ENCODE measurements at regions not wholly inside any gene's neighbourhood (a gene's known extent, or its start where the extent isn't known, plus 50 kb on each side); places are given as distances from the start of the nearest gene placed in this dataset.

- H4K20me1 ChIP-seq (ENCODE audit: control insufficient read depth, insufficient read depth, low read depth, low read length): no peaks in the 10 kb centered on the region
- H3K36me3 ChIP-seq (ENCODE audit: control insufficient read depth, low read length): no peaks in the 10 kb centered on the region
- no peak overlapping the region for H3K4me2 ChIP-seq (ENCODE audit: low read length)
- H3K9me2 ChIP-seq (replicated peaks; ENCODE audit: control insufficient read depth, low read length): no peaks in the 10 kb centered on the region
- no peak for TF ChIP-seq EZH2phosphoT487 (IDR thresholded peaks at IDR 0.05; ENCODE audit: borderline replicate concordance, low read length)
- TF ChIP-seq CTCF (IDR thresholded peaks at IDR 0.05; ENCODE audit: low read depth, low read length, poor library complexity, severe bottlenecking): no peak
- no peaks in the 10 kb centered on the region; the same call in 1 of the 2 replicates for H3K27me3 ChIP-seq (ENCODE audit: control insufficient read depth, low read length)
- H3F3A ChIP-seq (ENCODE audit: control insufficient read depth, insufficient read depth): no peaks in the 10 kb centered on the region
- no peaks in the 10 kb centered on the region for H3K79me2 ChIP-seq (ENCODE audit: control insufficient read depth, low read length)
- peaks cover 5% of the 10 kb centered on the region; the same call in 1 of the 2 replicates for H3K9me3 ChIP-seq (ENCODE audit: control insufficient read depth, insufficient read depth, low read length)
- H3K27ac ChIP-seq (ENCODE audit: low read depth, low read length): no peak overlapping the region
- no peaks in the 10 kb centered on the region for H3K4me1 ChIP-seq (ENCODE audit: control insufficient read depth, low read length)
- no peak overlapping the region for H3K4me3 ChIP-seq (ENCODE audit: low read length)
Observed at GRCh38 chr7:69414555-69414954, 183.7 kb upstream of the AUTS2 start.

- Histone ChIP-seq H3F3A (ENCODE audit: control insufficient read depth, insufficient read depth) (no peaks in the 10 kb centered on the region), H3K9me3 (ENCODE audit: control insufficient read depth, insufficient read depth, low read length) (peaks cover 5% of the 10 kb centered on the region; the same call in 1 of the 2 replicates), H3K27ac (ENCODE audit: low read depth, low read length) (no peak overlapping the region), H3K4me3 (ENCODE audit: low read length) (no peak overlapping the region), H4K20me1 (ENCODE audit: control insufficient read depth, insufficient read depth, low read depth, low read length) (no peaks in the 10 kb centered on the region), H3K9me2 (replicated peaks; ENCODE audit: control insufficient read depth, low read length) (no peaks in the 10 kb centered on the region), H3K4me1 (ENCODE audit: control insufficient read depth, low read length) (no peaks in the 10 kb centered on the region), H3K36me3 (ENCODE audit: control insufficient read depth, low read length) (no peaks in the 10 kb centered on the region), H3K79me2 (ENCODE audit: control insufficient read depth, low read length) (no peaks in the 10 kb centered on the region), H3K27me3 (ENCODE audit: control insufficient read depth, low read length) (no peaks in the 10 kb centered on the region; the same call in 1 of the 2 replicates), H3K4me2 (ENCODE audit: low read length) (no peak overlapping the region)
- TF ChIP-seq EZH2phosphoT487 (IDR thresholded peaks at IDR 0.05; ENCODE audit: borderline replicate concordance, low read length): no peak
- TF ChIP-seq CTCF (IDR thresholded peaks at IDR 0.05; ENCODE audit: low read depth, low read length, poor library complexity, severe bottlenecking): no peak
Observed at GRCh38 chr7:69418869-69419670, 179.2 kb upstream of the AUTS2 start.

GRCh38 chr7:69419934-69420333, 178.3 kb upstream of the AUTS2 start:
- no peak overlapping the region for H3K4me3 ChIP-seq (ENCODE audit: low read length)
- H3F3A ChIP-seq (ENCODE audit: control insufficient read depth, insufficient read depth): no peaks in the 10 kb centered on the region
- no peaks in the 10 kb centered on the region for H3K9me2 ChIP-seq (replicated peaks; ENCODE audit: control insufficient read depth, low read length)
- no peaks in the 10 kb centered on the region for H3K4me1 ChIP-seq (ENCODE audit: control insufficient read depth, low read length)
- H3K9me3 ChIP-seq (ENCODE audit: control insufficient read depth, insufficient read depth, low read length): no peaks in the 10 kb centered on the region; the same call in 1 of the 2 replicates
- H3K27me3 ChIP-seq (ENCODE audit: control insufficient read depth, low read length): no peaks in the 10 kb centered on the region; the same call in 1 of the 2 replicates
- TF ChIP-seq CTCF (IDR thresholded peaks at IDR 0.05; ENCODE audit: low read depth, low read length, poor library complexity, severe bottlenecking): no peak
- no peak for TF ChIP-seq EZH2phosphoT487 (IDR thresholded peaks at IDR 0.05; ENCODE audit: borderline replicate concordance, low read length)
- H3K36me3 ChIP-seq (ENCODE audit: control insufficient read depth, low read length): no peaks in the 10 kb centered on the region
- no peaks in the 10 kb centered on the region for H4K20me1 ChIP-seq (ENCODE audit: control insufficient read depth, insufficient read depth, low read depth, low read length)
- H3K27ac ChIP-seq (ENCODE audit: low read depth, low read length): no peak overlapping the region
- no peaks in the 10 kb centered on the region for H3K79me2 ChIP-seq (ENCODE audit: control insufficient read depth, low read length)
- no peak overlapping the region for H3K4me2 ChIP-seq (ENCODE audit: low read length)

All from DOHH2 (cell line).